GM21360 (cell line): ENCODE measurements at regions not wholly inside any gene's neighbourhood (a gene's known extent, or its start where the extent isn't known, plus 50 kb on each side); places are given as distances from the start of the nearest gene placed in this dataset.
"Not testable (repeated sequence)": the region's sequence is repeated elsewhere in the genome, so short reads cannot be mapped to it uniquely, and the experiment has no call there.

Source experiments
- ATAC-seq: cut with Tn5 transposase; IDR thresholded peaks from one replicate; pipeline ENCODE4 v1.9.1; 2021; ENCODE audit warnings: mild to moderate bottlenecking, moderate library complexity; ENCODE audit not compliant: unreplicated experiment

DNA sequence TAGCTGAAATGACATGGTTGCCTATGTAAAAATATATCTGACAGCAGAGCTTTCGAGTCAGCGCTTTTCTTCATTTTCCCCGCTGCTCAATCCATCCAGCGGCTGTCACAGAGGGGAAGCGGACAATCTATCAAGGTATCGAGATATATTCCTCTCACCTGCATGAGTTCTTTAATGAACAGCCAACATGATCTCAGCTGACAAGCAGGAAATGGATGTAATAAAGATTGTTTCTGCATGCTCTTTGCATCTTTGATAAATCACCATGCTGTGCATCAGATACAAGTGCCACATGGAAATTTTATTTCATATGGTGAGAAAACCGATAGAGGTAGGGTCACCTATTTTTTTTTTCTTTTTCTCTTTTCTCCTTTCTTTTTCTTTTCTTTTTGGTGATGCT, 602.3 kb upstream of the MMS22L start:
- ATAC-seq: no peak

DNA sequence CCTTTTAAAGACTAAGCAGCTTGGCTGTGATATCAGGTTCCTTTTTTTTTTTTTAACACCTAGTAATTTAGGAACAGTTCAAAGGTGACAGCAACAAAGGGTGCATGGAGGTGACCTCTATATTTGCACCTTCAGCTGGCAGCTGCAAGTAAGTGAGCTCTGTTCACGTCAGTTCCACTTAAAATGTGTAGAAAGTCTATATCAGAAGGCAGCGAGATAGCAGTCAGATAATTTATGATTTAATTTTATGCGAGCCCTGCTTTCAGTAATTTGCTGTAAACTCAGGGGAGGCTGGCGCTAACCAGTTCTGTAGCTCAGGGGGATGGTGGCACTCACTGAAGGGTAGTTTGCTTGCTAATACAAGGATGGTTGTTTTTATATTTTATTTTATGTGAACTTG, 602.8 kb upstream of the MMS22L start:
- ATAC-seq: no peak

DNA sequence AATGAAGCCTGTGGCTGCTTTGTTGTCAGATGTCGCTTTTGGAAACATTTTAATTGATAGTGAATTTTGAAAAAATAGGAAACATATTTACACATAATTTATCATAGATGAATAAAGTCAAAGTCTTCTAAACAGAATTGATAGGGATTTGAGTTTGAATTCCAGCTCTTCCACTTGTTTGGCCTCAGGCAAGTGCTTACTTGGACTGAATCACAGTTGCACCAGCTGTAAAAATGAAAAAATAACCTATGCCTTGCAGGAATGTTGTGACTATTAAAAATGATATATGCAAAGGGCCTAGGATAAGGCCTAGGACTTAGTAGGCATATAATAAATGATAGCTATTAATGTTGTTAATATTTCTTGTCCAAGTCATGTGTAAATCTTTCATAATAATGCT, 618.5 kb upstream of the MMS22L start:
- no peak for ATAC-seq

DNA sequence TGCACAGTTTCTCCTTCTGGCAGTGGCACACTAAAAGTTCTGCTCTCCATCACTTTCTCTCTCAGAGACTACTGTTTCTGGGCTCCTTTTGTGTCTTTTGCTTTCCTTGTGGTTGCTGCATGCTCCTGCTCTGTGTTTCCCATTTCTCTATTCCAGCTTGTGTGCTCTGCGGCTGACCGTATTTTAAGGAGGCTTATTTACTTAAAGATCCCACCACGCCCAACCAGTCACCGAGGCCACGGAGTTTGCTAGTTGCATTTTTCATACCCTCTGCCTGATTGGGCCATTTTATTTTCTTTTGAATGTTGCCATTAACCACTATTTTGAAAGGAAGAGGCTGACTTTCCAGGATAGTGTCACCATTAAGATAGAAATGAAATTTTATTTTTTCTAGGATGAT, 626.4 kb upstream of the MMS22L start:
- no peak for ATAC-seq

DNA sequence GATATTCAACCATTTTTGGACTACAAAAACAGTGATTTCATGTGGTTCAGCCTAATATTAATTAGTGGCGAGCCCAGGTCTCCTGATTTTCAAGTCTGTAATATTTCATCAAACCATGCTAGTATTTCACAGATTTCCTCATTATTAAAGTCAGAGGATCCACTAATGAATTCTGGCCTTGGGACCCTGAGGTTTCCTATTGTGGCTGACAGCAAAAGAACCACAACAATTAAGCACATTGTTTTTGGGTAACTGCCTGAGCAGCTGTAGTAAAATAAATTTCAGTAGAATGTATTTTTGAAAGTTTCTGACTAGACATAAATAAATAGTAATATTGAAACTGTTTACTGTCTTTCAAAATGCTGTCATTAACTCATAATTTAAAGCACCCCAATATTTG, 630.7 kb upstream of the MMS22L start:
- no peak for ATAC-seq

DNA sequence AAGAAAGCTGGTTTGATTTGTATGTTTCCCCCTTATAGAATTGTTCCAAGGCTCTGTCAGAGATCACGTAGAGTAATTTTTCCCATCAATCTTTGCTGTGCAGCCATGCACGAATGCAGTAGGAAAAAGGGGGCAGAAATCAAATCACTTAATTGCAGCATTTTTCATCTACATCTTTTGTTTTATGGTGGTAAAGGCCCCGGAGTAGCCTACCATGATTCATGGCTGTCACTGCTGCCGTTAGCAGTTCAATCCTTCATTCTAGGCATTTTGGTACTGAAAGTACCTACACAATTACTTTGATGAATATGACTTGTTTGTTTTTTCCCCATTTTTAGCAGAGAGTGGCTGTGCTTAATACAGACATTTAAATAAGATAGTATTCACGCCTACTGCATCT, 631.9 kb upstream of the MMS22L start:
- no peak for ATAC-seq

DNA sequence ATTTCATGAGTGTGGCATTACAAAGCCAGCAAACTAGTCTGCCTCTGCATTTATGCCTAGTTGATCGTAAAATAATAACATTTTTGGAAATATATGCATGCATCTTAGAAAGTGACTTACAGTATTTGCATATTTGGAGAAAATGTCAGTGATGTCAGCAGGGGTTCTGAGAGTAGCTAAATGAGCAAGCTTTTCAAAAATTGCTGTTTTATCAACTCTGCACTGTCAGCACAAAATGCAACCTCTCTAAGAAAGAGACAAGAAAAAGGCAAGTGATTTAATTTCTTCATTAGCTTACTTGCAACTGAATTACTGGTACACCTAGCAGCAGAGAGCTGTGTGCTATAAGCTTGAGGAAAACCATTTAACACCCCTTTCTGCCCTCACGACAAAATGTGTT, 632.5 kb upstream of the MMS22L start:
- no peak for ATAC-seq

DNA sequence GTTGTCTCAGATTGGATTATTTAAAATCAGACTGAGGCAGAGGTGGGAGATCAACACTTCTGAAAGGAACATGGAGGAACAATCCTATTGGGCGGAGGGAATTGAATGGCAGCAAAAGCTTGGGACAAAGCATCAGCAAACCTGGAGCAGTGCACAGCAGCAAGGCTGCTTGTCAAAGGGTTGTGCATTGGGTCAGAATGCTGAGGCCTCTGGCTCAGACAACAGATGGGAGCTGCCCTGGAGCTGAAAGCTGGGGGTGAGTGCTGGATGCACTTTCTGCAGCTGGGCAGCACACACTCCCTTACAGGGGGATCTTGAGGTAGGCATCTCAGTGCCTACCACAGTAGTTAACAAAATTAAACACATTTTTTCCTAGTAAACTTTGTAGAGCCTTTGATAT, 634.4 kb upstream of the MMS22L start:
- no peak for ATAC-seq

DNA sequence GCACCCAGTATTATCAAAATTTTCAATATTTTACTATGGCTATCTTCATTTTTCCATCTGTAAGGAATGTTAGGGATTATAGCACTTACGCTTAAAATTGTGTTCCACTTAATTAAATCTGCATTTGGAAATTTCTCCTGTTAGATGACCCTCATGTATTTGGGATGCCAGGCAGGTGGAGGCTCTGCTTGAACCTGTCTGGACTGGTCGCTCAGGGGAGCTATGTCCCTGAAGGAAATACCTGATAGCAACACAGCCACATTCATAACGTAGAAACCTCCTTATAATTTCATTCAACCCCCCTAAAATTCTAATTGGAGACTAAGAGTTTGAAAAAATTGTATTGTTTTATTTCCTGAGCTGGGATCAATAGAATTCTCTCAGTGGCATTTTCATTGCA, 636.0 kb upstream of the MMS22L start:
- ATAC-seq: no peak

DNA sequence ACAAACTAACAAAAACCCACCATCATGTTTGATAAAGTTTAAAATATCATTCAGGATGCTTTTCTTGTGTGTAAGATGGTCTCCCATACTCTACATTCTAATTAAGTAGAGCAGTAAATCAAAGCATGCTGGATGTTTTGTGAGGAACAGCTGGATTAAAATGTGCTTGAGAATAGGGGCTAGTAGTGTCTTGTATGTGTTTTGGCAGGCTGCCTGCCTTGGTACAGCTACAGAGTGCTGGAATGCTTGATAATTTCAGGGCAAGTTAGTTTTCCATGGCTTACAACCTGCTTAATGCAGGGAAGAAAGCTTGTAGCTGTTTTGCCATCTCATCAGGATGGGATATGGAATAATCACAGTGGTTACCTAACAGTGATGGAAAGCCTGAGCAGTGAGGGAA, 636.6 kb upstream of the MMS22L start:
- no peak for ATAC-seq

DNA sequence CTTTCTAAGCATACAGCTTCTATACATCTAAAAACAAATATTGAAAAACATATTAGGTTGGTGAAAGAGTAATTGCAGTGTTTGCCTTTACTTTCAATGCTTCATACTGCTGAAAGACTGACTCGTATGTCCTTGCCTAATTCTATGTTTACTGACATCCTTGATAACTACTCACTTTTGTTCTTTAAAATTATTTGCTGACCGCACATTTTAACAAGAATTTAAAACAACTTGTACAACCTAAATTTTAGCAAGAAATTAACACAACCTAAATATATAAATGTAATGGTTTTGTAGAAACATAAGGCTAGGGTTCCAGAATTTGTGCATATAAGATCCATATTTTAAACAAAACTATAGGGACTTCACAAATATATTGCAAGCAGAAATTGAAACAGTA, 640.2 kb upstream of the MMS22L start:
- ATAC-seq: no peak

DNA sequence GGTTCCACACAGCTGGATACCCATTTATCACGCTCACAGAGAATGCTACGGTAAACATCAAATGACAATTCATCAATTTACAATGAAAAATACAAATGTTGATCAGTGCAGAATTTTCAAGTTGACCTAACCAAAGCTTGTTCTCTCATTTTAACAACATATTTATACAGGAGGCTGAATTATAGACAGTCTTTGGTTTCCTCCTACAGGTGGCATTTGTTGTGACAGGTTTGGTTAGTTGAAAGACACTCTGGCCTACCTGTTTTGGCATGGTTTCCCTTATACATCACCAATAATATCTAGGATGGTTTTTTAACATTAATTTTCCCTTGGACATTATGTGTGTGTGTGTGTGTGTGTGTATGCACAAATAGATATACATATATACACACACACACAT, 642.5 kb upstream of the MMS22L start:
- ATAC-seq: no peak

DNA sequence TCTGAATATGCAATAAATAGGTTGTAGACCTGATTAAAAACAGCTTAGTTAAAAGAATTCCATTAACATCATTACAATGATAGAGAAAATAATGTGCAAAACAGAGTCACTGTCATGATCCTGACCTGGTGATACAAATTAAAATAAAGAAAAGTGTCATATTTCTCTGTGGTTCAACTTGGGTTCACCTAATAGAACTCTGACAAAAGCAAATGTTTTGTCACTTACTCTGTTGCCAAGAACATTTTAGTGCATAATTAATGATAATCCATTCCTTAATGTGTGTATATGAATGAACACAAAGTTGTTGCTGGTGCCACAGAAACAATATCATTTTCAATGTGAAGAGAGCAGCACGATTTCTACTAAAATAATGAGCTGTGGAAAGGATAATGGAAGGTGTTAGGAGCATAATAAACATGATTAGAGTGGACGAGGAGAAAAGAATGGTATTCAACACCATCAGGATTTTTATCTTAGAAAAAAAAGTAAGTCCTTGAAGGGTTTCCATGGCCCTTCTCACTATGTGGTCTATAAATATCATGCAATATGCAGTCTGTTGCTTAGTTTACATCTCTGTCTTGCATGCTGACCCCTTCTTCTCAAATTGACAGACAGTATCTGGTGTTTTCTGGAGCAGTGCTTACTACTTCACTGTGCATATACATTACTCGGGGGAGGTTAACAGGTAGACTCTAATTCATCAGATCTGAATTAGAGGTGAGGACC, 656.6 kb upstream of the MMS22L start:
- ATAC-seq: no peak

DNA sequence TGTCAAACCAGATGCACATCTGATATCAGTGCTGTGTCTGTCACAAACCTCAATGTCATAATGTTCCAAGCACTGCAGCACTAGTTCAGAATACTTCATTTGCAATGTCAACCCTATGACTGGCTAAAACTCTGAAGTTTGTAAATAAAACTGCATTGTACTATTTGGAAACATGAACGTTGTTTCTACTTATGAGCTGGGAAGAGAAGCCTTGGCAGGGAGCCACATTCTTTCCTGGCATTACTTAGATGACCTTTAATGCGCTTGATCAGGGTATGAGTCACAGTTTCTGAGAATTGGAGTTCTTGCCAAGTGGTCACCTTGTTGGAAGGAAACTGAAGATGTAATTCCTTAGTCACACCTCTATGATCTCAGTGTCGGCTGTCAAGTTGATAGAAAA, 664.8 kb upstream of the MMS22L start:
- ATAC-seq: no peak

DNA sequence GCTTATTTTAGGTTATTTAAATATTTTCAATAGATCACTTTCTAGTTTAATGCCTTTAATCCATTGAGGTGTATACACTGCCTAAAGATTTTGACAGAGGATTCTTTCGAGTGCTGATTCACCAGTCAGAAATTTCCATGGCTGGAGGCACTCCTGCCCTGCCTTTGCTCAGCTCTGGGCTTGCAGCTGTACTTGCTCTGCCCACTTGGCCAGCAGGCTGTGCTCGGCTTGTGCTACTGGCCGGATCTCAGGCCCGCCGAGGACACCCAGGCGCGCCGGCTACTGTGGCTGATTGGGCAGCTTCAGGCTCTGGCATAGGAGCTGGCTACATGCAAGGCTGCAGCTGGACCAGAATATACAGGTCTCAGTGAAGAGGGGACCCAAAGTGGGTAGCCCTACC, 675.1 kb upstream of the MMS22L start:
- no peak for ATAC-seq

DNA sequence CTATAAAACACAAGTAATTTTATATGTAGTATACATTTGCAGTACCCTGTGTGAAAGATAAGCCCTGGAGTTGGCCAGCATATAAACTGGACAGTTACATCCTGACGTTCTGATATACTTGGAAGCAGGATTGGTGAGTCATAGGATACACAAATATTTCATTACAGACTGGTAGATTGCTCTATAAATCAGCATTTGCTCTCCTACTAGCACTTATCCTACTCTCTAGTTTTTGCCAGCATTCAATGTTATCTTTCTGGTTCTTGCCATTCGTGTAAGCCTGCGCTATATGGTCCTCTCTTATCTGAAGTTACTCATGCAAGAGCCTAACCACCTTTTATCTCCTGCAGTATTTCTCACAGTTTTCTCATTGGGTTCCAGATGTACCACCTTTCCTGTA, 680.2 kb upstream of the MMS22L start:
- ATAC-seq: no peak

DNA sequence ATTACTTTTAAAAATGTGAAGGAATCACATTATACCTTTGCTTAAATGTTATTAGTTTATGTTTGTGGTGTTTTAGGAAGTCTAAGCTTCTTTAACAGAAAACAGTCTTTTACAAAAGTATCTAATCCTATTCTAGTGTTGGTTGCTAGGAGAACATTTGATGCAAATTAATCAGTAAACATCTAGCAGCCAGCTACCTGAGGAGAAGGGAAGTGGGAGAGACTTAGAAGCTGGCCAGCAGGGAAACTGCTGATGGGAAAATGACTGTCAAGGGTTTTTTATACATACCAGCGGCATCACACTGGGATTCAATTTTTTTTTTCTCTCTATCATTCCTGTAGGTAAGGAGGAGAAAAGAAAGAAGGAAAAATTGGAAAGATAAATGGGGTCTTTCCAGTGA, 686.0 kb upstream of the MMS22L start:
- ATAC-seq: no peak

DNA sequence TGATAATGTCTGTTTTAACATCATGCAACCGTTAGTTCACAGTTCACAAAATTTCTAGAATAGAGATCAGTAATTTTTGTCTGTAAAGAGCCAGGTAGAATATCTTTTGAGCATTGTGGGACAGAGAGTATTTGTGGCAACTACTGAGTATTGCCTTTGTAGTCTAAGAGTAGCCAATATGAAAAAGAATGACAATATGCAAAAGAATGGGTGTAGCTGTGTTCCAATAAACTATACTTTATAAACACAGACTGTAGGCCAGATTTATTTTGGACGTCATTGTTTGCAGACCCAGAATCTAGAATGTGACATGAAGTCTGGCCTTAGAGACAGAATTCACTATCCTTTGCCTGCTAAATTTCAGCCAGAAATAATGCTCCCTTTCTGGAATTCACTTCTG, 694.1 kb upstream of the MMS22L start:
- ATAC-seq: no peak

DNA sequence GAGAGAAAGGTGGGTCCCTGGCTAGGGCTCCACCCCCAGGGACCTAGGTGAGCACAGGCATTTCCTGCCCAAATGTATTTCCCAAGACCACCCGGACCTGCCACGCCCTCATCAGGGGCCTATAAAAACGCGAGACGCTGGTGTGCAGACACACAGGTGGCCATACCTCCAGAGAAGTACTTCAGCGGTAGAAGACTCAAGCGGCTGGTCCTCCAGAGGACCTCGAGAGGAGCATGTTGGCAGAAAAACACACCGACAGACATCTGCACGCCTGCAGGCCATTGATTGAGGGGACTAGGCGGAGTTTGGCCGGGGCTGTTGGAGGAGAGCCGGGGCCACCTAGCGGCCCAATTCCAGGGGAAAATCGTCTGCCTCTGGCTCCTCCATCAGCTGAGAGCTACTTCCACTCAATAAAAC, 695.8 kb upstream of the MMS22L start:
- ATAC-seq: no peak

DNA sequence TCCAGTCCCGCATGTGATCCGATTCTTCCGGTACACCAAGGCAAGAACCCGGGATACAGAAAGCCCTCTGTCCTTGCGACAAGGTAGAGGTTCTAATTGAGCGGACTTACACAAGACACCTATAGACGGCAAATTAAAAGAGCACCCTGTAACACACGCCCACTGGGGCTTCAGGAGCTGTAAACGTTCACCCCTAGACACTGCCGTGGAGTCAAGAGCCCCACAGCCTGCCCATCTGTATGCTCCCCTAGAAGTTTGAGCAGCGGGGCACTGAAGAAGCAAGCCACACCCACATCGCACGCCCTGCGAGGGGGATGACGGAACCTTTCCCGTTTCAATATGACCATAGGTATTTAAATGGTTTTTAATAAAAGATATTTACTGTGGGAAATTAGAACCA, 696.3 kb upstream of the MMS22L start:
- ATAC-seq: not testable (repeated sequence)

DNA sequence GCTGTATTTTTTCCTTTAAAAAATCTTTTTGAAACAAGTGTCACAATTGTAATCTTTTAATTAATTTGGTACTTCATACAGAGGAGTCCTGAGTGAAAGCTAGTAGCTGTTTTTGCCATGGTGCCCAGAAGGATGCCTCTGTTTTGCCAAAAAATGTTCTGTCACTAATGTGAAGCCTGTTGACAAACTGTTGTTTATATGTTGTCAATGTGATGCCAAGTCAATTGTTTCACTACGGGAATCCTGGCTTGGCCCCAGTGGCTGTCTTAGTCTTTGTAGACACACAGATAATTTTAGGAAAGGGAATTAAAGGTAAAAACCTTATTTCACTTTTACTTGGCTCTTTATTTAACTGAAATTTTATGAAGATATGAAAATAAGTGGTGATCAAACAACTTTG, 706.4 kb upstream of the MMS22L start:
- ATAC-seq: no peak

DNA sequence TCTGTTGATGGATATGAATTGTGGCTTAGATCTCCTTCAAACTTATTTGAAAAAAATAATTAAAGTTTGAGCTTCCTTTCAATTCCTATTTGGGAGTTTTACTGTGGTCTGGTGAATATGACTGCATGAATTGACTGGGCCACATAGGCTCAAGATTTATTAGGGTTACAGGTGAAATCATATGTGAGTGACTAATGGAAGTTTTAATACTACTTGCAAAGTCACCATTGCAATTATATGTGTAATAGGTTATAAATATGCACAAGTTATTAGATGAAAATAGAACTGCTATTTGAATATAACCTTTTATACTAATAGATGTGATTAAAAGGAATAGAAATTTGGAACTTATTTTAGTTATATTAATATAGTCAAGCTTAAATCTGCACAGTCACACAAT, 712.1 kb upstream of the MMS22L start:
- no peak for ATAC-seq

DNA sequence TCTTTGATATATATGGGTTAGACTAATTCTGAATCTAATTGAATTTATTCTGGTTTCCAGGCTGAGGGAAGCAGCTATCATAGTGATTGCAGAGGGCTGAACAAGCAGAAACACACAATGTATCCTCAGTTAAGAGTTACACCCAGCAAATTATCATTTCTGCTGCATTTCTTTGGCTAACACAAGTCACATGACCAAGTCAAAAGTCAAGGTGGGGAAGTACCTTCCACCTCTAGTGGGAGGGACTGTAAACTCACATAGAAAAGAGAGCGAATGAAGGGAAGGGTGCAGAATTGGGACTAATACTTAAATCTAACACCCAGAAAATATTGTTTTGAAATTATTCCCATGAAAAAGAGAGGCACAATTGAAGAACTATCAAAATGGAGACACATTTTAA, 719.7 kb upstream of the MMS22L start:
- ATAC-seq: no peak
